Spleen (tissue), 11 donors: ENCODE measurements at regions not wholly inside any gene's neighbourhood (a gene's known extent, or its start where the extent isn't known, plus 50 kb on each side); places are given as distances from the start of the nearest gene placed in this dataset.

Experiments
- DNase-seq: peaks from one replicate; pipeline ENCODE4 v3.0.0-alpha.2; 2020
- H3K27ac ChIP-seq, 8 donors: fragments of 200-600 bp; sonication (generic) in 7 of 8; 1 replicate in 4 of 8; 2 replicates in 4 of 8; pipeline versions ENCODE4 v1.5.0 to v1.8.0; 2016 to 2021; ENCODE audit warnings: inconsistent platforms in 4 of 8, mild to moderate bottlenecking in 4 of 8, moderate library complexity in 1 of 8
- H3K27me3 ChIP-seq, 7 donors: fragments of 200-600 bp; sonication (generic) in 6 of 7; replicated peaks in 1 of 7; 1 replicate in 4 of 7; 2 replicates in 3 of 7; pipeline versions ENCODE4 v1.5.0 to v1.8.0; 2016 to 2021; ENCODE audit warnings: inconsistent platforms in 3 of 7, mild to moderate bottlenecking in 1 of 7
- H3K36me3 ChIP-seq, 6 donors: fragments of 200-600 bp; sonication (generic) in 5 of 6; 1 replicate in 4 of 6; 2 replicates in 2 of 6; pipeline versions ENCODE4 v1.5.0 to v1.8.0; 2016 to 2021; ENCODE audit warnings: inconsistent platforms in 2 of 6
- H3K4me1 ChIP-seq, 6 donors: fragments of 200-600 bp; sonication (generic) in 5 of 6; 1 replicate in 3 of 6; 2 replicates in 3 of 6; pipeline versions ENCODE4 v1.5.0 to v1.8.0; 2016 to 2021; ENCODE audit warnings: inconsistent platforms in 3 of 6
- H3K4me3 ChIP-seq, 8 donors: fragments of 200-600 bp; sonication (generic) in 7 of 8; 1 replicate in 4 of 8; 2 replicates in 4 of 8; pipeline versions ENCODE4 v1.5.0 to v1.8.0; 2016 to 2021; ENCODE audit warnings: inconsistent platforms in 4 of 8, mild to moderate bottlenecking in 4 of 8, moderate library complexity in 2 of 8
- H3K9me3 ChIP-seq, 8 donors: fragments of 200-600 bp; sonication (generic) in 7 of 8; 1 replicate in 4 of 8; 2 replicates in 4 of 8; pipeline versions ENCODE4 v1.5.0 to v1.8.0; 2016 to 2021; ENCODE audit warnings: inconsistent platforms in 4 of 8
- POLR2A ChIP-seq, 3 donors: fragments of 450-650 bp; IDR thresholded peaks; one replicate each; pipeline ENCODE4 v1.5.1; 2017; ENCODE audit warnings: antibody characterized with exemption in 3 of 3, mild to moderate bottlenecking in 1 of 3
- POLR2AphosphoS5 ChIP-seq, 3 donors: sonication (generic); formaldehyde crosslinking; IDR thresholded peaks; one replicate each; pipeline ENCODE4 v1.5.1; 2017; ENCODE audit warnings: antibody characterized with exemption in 3 of 3
- WGBS, 5 donors: extraction: QIAGEN DNeasy Blood & Tissue Kit in 3 of 5; methylation state at CpG; one replicate each; pipeline versions ENCODE4 v1.1.5 to v1.1.7; 2013 to 2018; 5-methylcytosine and 5-hydroxymethylcytosine counted together
- intact Hi-C: fragments of 100-400 bp; cut with DNase I; formaldehyde crosslinking; loops from one replicate; pipeline ENCODE4 v1.15.0; 2023; ENCODE audit warnings: low total_unique reads
- TF ChIP-seq, protein P1 (sequence below), 11 experiments: fragments of 200-600 bp in 7 of 11; fragments of 450-650 bp in 4 of 11; sonication (generic) in 4 of 11; IDR thresholded peaks in 8 of 11; conservative IDR thresholded peaks in 3 of 11; 1 replicate in 7 of 11; 2 replicates in 4 of 11; pipeline versions ENCODE4 v1.4.0 to v1.8.0; 2016 to 2021; ENCODE audit warnings: antibody characterized with exemption in 11 of 11, inconsistent platforms in 4 of 11, mild to moderate bottlenecking in 1 of 11
- donor health status: healthy with polysubstance abuse.
- donor health status: DM: no; HTN: no; CAD: no; lungs with moderate emphysema.
- donor health status: DM: no; HTN: no; CAD: no.
- donor health status: Bipolar disorder and iron deficiency.
- donor health status: healthy.
- donor health status: DM: no; HTN: no; CAD: no.
- donor health status: DM: yes; HTN: yes; CAD: no.

DNA sequence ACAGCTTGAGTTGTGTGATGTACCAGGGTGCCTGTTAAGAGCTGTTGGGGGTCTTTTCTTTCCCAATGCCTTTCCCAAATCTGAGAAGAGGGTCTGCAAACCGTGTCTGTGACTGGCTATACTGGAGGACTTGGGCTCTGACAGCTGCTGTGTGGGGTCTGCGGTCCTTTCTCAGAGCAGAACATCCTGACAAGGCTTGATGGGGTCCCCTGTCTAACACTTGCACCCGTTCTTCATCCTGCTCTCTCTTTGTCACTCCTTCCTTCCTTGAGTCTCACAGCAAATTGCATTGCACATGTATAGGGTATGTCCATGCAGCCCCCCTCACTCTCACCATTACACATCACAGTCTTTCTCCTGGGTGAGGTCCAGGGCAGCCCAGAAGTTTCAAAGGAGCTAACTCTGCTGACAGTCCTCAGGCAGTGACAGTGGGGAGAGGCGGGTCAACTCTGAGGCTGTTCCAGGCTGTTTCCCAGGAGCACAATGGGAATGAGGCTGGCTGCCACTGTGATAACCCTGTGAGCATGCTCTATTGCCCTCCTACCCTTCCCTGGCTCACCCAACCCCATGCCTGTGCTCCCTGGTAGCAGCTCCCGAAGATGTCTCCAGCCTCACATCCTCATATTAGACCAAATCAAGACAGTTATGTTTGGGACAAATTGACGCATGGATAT, 163.2 kb upstream of the GGTLC1 start:
- TF ChIP-seq, protein P1, sequence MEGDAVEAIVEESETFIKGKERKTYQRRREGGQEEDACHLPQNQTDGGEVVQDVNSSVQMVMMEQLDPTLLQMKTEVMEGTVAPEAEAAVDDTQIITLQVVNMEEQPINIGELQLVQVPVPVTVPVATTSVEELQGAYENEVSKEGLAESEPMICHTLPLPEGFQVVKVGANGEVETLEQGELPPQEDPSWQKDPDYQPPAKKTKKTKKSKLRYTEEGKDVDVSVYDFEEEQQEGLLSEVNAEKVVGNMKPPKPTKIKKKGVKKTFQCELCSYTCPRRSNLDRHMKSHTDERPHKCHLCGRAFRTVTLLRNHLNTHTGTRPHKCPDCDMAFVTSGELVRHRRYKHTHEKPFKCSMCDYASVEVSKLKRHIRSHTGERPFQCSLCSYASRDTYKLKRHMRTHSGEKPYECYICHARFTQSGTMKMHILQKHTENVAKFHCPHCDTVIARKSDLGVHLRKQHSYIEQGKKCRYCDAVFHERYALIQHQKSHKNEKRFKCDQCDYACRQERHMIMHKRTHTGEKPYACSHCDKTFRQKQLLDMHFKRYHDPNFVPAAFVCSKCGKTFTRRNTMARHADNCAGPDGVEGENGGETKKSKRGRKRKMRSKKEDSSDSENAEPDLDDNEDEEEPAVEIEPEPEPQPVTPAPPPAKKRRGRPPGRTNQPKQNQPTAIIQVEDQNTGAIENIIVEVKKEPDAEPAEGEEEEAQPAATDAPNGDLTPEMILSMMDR (IDR thresholded peaks at IDR 0.05 in 8 of 11, conservative IDR thresholded peaks at IDR 0.05 in 3 of 11): no peak
- TF ChIP-seq POLR2AphosphoS5 (IDR thresholded peaks at IDR 0.05): no peak
- TF ChIP-seq POLR2A (IDR thresholded peaks at IDR 0.05): no peak
- no peak for DNase-seq
- WGBS, 5 donors: 69 to 82% (median 80%) methylated on average over 6 of the region's 6 CpGs

DNA sequence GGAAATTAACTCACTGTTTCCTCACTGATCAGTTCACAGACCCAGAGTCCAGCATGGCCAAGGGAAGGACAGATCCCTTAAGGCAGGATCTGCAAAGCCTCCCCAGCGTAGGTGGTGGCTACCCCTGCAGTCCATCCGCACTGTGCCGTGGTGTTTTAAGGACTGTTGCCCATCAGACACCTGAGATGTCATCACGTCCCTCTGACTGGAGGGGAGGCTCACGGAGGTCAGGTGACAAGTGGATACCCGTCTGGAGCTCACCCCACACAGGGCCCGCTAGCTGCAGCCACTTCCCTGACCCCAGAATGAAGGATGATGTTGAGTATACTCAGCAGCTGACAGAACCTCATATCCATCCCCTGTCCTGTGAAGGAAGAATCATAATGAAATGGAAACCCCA, 161.8 kb upstream of the GGTLC1 start:
- TF ChIP-seq, protein P1 (IDR thresholded peaks at IDR 0.05 in 8 of 11, conservative IDR thresholded peaks at IDR 0.05 in 3 of 11): no peak
- TF ChIP-seq POLR2AphosphoS5 (IDR thresholded peaks at IDR 0.05) (no peak), POLR2A (IDR thresholded peaks at IDR 0.05) (no peak)
- Histone ChIP-seq H3K9me3 (peaks cover 0 to 6% (median 0%) of the 10 kb centered on the region in 8 donors), H3K36me3 (no peaks in the 10 kb centered on the region), H3K27ac (no peak overlapping the region), H3K27me3 (peaks cover 0 to 12% (median 0%) of the 10 kb centered on the region in 7 donors), H3K4me3 (no peak overlapping the region), H3K4me1 (peaks cover 0 to 5% (median 0%) of the 10 kb centered on the region in 6 donors)
- 80 to 93% (median 82%) methylated on average over 2 to 7 of the region's 7 CpGs for WGBS, 5 donors
- intact Hi-C loops: loop anchor here (10.0 kb wide), 1 partner anchor 764 kb away; no protein-coding TSS in a partner anchor
- DNase-seq: no peak

More for the DNA sequence above, 163.2 kb upstream of the GGTLC1 start:
- Histone ChIP-seq H3K9me3 (peaks cover 0 to 6% (median 0%) of the 10 kb centered on the region in 8 donors), H3K27ac (no peak overlapping the region), H3K4me3 (no peak overlapping the region), H3K27me3 (peaks cover 0 to 12% (median 0%) of the 10 kb centered on the region in 7 donors), H3K36me3 (no peaks in the 10 kb centered on the region), H3K4me1 (peaks cover 0 to 5% (median 0%) of the 10 kb centered on the region in 6 donors)
- intact Hi-C loops: loop anchor here (10.0 kb wide), 1 partner anchor 763 kb away; no protein-coding TSS in a partner anchor

DNA sequence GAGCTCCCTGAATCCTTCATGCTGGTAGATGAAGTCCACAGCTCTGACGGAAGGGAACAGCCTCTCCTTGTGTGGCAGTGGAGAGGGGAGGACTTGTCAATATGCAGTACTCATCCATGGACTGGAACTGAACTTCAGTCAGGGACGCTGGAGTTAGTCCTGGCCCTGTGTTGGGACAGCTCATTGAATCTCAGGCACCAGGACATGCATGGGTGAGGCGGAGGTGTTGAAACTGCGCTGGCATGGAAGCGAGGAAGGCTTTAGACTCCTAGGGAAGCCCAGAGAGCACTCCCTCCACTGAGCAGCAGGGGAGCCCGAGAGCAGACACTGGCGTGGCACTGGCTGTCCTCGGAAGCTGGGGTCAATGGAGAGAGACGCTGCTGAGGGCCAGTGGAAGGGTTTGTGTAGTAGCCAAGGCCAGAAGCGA, 161.3 kb upstream of the GGTLC1 start:
- intact Hi-C loops: loop anchor here (10.0 kb wide), 1 partner anchor 765 kb away; no protein-coding TSS in a partner anchor
- Histone ChIP-seq H3K27ac (no peak overlapping the region), H3K4me1 (peaks cover 0 to 5% (median 0%) of the 10 kb centered on the region in 6 donors), H3K9me3 (peaks cover 0 to 6% (median 0%) of the 10 kb centered on the region in 8 donors), H3K27me3 (peaks cover 0 to 8% (median 0%) of the 10 kb centered on the region in 7 donors), H3K36me3 (no peaks in the 10 kb centered on the region), H3K4me3 (no peak overlapping the region)
- 47 to 68% (median 61%) methylated on average over 10 of the region's 10 CpGs for WGBS, 5 donors
- no peak for DNase-seq
- TF ChIP-seq POLR2A (IDR thresholded peaks at IDR 0.05): no peak
- TF ChIP-seq, protein P1 (IDR thresholded peaks at IDR 0.05 in 8 of 11, conservative IDR thresholded peaks at IDR 0.05 in 3 of 11): peak in 8 of 11 experiments; percentile 15 to 57 (median 42)

DNA sequence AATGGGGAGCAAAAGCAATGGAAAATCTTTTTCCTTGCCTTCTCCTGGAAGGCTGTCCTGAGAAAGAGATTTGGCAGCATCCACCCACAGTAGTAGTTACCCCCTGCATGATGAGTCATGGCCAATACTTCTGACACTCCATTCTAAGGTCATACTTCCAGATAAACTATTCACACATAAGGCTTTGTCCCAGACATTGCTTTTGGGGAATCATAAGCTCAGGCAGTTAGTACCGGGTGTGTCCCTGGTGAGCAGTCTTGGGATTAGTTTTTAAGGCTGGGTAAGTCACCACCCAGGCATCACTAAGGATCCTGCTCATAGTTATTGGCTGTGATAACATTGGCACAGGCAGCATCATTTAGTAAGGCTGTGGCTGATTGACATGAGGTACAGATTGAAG, 160.6 kb upstream of the GGTLC1 start:
- intact Hi-C loops: no loop called here
- DNase-seq: no peak
- WGBS, 5 donors: 89 to 100% (median 96%) methylated on average over 1 of the region's 1 CpG

More for the DNA sequence above, 160.6 kb upstream of the GGTLC1 start:
- Histone ChIP-seq H3K27me3 (peaks cover 0 to 6% (median 0%) of the 10 kb centered on the region in 7 donors), H3K4me1 (peaks cover 0 to 5% (median 0%) of the 10 kb centered on the region in 6 donors), H3K4me3 (no peak overlapping the region), H3K36me3 (no peaks in the 10 kb centered on the region), H3K9me3 (peaks cover 0 to 6% (median 0%) of the 10 kb centered on the region in 8 donors), H3K27ac (no peak overlapping the region)
- TF ChIP-seq, protein P1 (IDR thresholded peaks at IDR 0.05 in 8 of 11, conservative IDR thresholded peaks at IDR 0.05 in 3 of 11): no peak
